SJSA1 (cell line): ENCODE measurements at regions not wholly inside any gene's neighbourhood (a gene's known extent, or its start where the extent isn't known, plus 50 kb on each side); places are given as distances from the start of the nearest gene placed in this dataset.

Experiments used
- DNase-seq, 2 experiments: peaks; one replicate each; pipeline ENCODE4 v3.0.0-alpha.2; 2015 to 2020; ENCODE audit warnings: low spot score in 2 of 2, low read depth in 1 of 2
- H3K27ac ChIP-seq: fragments of 250-450 bp; sonication (Bioruptor Pico); 2 replicates; pipeline ENCODE4 v1.5.1; 2020; ENCODE audit warnings: mild to moderate bottlenecking, moderate library complexity
- H3K27me3 ChIP-seq: fragments of 250-450 bp; sonication (Bioruptor Pico); replicated peaks from 2 replicates; pipeline ENCODE4 v1.5.1; 2020; ENCODE audit warnings: mild to moderate bottlenecking, moderate library complexity
- H3K36me3 ChIP-seq: fragments of 250-450 bp; sonication (Bioruptor Pico); 2 replicates; pipeline ENCODE4 v1.5.1; 2020; ENCODE audit warnings: mild to moderate bottlenecking
- H3K4me1 ChIP-seq: fragments of 250-450 bp; sonication (Bioruptor Pico); replicated peaks from 2 replicates; pipeline ENCODE4 v1.6.1; 2021; ENCODE audit warnings: mild to moderate bottlenecking
- H3K4me3 ChIP-seq: fragments of 250-450 bp; sonication (Bioruptor Pico); 2 replicates; pipeline ENCODE4 v1.5.1; 2020; ENCODE audit warnings: mild to moderate bottlenecking
- H3K9me3 ChIP-seq: fragments of 250-450 bp; sonication (Bioruptor Pico); replicated peaks from 2 replicates; pipeline ENCODE4 v1.5.1; 2020; ENCODE audit warnings: mild to moderate bottlenecking

- H3K27ac ChIP-seq = no peak overlapping the region
- H3K27me3 ChIP-seq = no peaks in the 10 kb centered on the region
- no peaks in the 10 kb centered on the region for H3K9me3 ChIP-seq
- H3K4me3 ChIP-seq = no peak overlapping the region
- no peak for DNase-seq
- H3K4me1 ChIP-seq = peaks cover 8% of the 10 kb centered on the region
- H3K36me3 ChIP-seq = no peaks in the 10 kb centered on the region
These were observed 97.3 kb downstream of the CDCA7 start for GRCh38 chr2:173451941-173452340.

GRCh38 chr2:173452416-173452815 is 97.7 kb downstream of the CDCA7 start:
- no peaks in the 10 kb centered on the region for H3K36me3 ChIP-seq
- H3K4me3 ChIP-seq = no peak overlapping the region
- H3K4me1 ChIP-seq = peaks cover 8% of the 10 kb centered on the region
- H3K9me3 ChIP-seq = no peaks in the 10 kb centered on the region
- H3K27ac ChIP-seq = no peak overlapping the region
- no peak for DNase-seq
- no peaks in the 10 kb centered on the region for H3K27me3 ChIP-seq

- 0 out of 2 replicates have a peak, but pooled peaks cover 9% of the 10 kb centered on the region for H3K27me3 ChIP-seq
- H3K9me3 ChIP-seq = no peaks in the 10 kb centered on the region
- no peak overlapping the region for H3K4me3 ChIP-seq
- no peaks in the 10 kb centered on the region for H3K36me3 ChIP-seq
- DNase-seq = no peak
- no peaks in the 10 kb centered on the region for H3K4me1 ChIP-seq
- H3K27ac ChIP-seq = no peak overlapping the region
These were observed 102.3 kb downstream of the CDCA7 start for GRCh38 chr2:173456960-173457359.

GRCh38 chr2:173457366-173457765 is 102.7 kb downstream of the CDCA7 start:
- no peak for DNase-seq
- Histone ChIP-seq H3K4me3 (no peak overlapping the region), H3K4me1 (no peaks in the 10 kb centered on the region), H3K36me3 (no peaks in the 10 kb centered on the region), H3K9me3 (no peaks in the 10 kb centered on the region), H3K27ac (no peak overlapping the region), H3K27me3 (0 out of 2 replicates have a peak, but pooled peaks cover 10% of the 10 kb centered on the region)

GRCh38 chr2:173458991-173459780 is 104.5 kb downstream of the CDCA7 start:
- Histone ChIP-seq H3K27ac (no peak overlapping the region), H3K4me3 (no peak overlapping the region), H3K4me1 (no peaks in the 10 kb centered on the region), H3K9me3 (no peaks in the 10 kb centered on the region), H3K27me3 (0 out of 2 replicates have a peak, but pooled peaks cover 10% of the 10 kb centered on the region), H3K36me3 (no peaks in the 10 kb centered on the region)
- DNase-seq = no peak

- Histone ChIP-seq H3K4me3 (no peak overlapping the region), H3K27ac (no peak overlapping the region), H3K36me3 (no peaks in the 10 kb centered on the region), H3K9me3 (no peaks in the 10 kb centered on the region), H3K4me1 (no peaks in the 10 kb centered on the region), H3K27me3 (0 out of 2 replicates have a peak, but pooled peaks cover 10% of the 10 kb centered on the region)
- DNase-seq = no peak
These were observed 108.5 kb downstream of the CDCA7 start for GRCh38 chr2:173462892-173463840.

- Histone ChIP-seq H3K9me3 (no peaks in the 10 kb centered on the region), H3K4me3 (no peak overlapping the region), H3K27me3 (0 out of 2 replicates have a peak, but pooled peaks cover 10% of the 10 kb centered on the region), H3K4me1 (no peaks in the 10 kb centered on the region), H3K36me3 (no peaks in the 10 kb centered on the region), H3K27ac (no peak overlapping the region)
- no peak for DNase-seq
These were observed 109.2 kb downstream of the CDCA7 start for GRCh38 chr2:173463846-173464245.

- no peak for DNase-seq
These were observed 113.1 kb downstream of the CDCA7 start for GRCh38 chr2:173467751-173468150.

GRCh38 chr2:173468266-173468793 is 113.7 kb downstream of the CDCA7 start:
- no peak overlapping the region for H3K27ac ChIP-seq
- DNase-seq = no peak
- no peak overlapping the region for H3K4me3 ChIP-seq
- no peaks in the 10 kb centered on the region for H3K4me1 ChIP-seq
- no peaks in the 10 kb centered on the region for H3K27me3 ChIP-seq
- no peaks in the 10 kb centered on the region for H3K9me3 ChIP-seq
- no peaks in the 10 kb centered on the region for H3K36me3 ChIP-seq

More at GRCh38 chr2:173467751-173468150, 113.1 kb downstream of the CDCA7 start:
- no peaks in the 10 kb centered on the region for H3K27me3 ChIP-seq
- H3K27ac ChIP-seq = no peak overlapping the region
- H3K36me3 ChIP-seq = no peaks in the 10 kb centered on the region
- H3K9me3 ChIP-seq = no peaks in the 10 kb centered on the region
- H3K4me3 ChIP-seq = no peak overlapping the region
- no peaks in the 10 kb centered on the region for H3K4me1 ChIP-seq

- Histone ChIP-seq H3K9me3 (no peaks in the 10 kb centered on the region), H3K4me3 (no peak overlapping the region), H3K27me3 (0 out of 2 replicates have a peak, but pooled peaks cover 3% of the 10 kb centered on the region), H3K4me1 (no peaks in the 10 kb centered on the region), H3K36me3 (no peaks in the 10 kb centered on the region), H3K27ac (no peak overlapping the region)
- no peak for DNase-seq
These were observed 117.4 kb downstream of the CDCA7 start for GRCh38 chr2:173472112-173472511.

- H3K27me3 ChIP-seq = no peaks in the 10 kb centered on the region; the same call in 1 of the 2 replicates
- H3K4me3 ChIP-seq = no peak overlapping the region
- H3K27ac ChIP-seq = no peak overlapping the region
- no peaks in the 10 kb centered on the region for H3K9me3 ChIP-seq
- H3K4me1 ChIP-seq = no peaks in the 10 kb centered on the region
- DNase-seq = no peak
- H3K36me3 ChIP-seq = no peaks in the 10 kb centered on the region
These were observed 128.5 kb downstream of the CDCA7 start for GRCh38 chr2:173483137-173483536.

GRCh38 chr2:173488861-173489260 is 134.2 kb downstream of the CDCA7 start:
- no peak for DNase-seq
- Histone ChIP-seq H3K4me3 (no peak overlapping the region), H3K4me1 (no peaks in the 10 kb centered on the region), H3K36me3 (no peaks in the 10 kb centered on the region), H3K27me3 (no peaks in the 10 kb centered on the region; the same call in 1 of the 2 replicates), H3K9me3 (no peaks in the 10 kb centered on the region), H3K27ac (no peak overlapping the region)

- Histone ChIP-seq H3K9me3 (no peaks in the 10 kb centered on the region), H3K4me1 (peaks cover 2% of the 10 kb centered on the region), H3K27ac (no peak overlapping the region), H3K27me3 (no peaks in the 10 kb centered on the region), H3K4me3 (no peak overlapping the region), H3K36me3 (no peaks in the 10 kb centered on the region)
- no peak for DNase-seq
These were observed 136.7 kb downstream of the CDCA7 start for GRCh38 chr2:173491418-173491817.
